Prostate gland (tissue), 2 donors: ENCODE measurements at regions not wholly inside any gene's neighbourhood (a gene's known extent, or its start where the extent isn't known, plus 50 kb on each side); places are given as distances from the start of the nearest gene placed in this dataset.
"Not testable (repeated sequence)": the region's sequence is repeated elsewhere in the genome, so short reads cannot be mapped to it uniquely, and the experiment has no call there.

ENCODE experiments used
- DNase-seq: peaks from one replicate; pipeline ENCODE4 v3.0.0-alpha.2; 2019; ENCODE audit warnings: low spot score
- H3K27ac ChIP-seq, 2 donors: fragments of 200-600 bp; sonication (generic); 2 replicates each; pipeline ENCODE4 v1.5.1; 2017 to 2019
- H3K27me3 ChIP-seq: fragments of 200-600 bp; sonication (generic); replicated peaks from 2 replicates; pipeline ENCODE4 v1.5.1; 2019; ENCODE audit not compliant: insufficient read depth
- H3K36me3 ChIP-seq, 2 donors: fragments of 200-600 bp; sonication (generic); 1 replicate in 1 of 2; 2 replicates in 1 of 2; pipeline versions ENCODE4 v1.5.1 to v1.8.1; 2017 to 2019
- H3K4me1 ChIP-seq: fragments of 200-600 bp; sonication (generic); replicated peaks from 2 replicates; pipeline ENCODE4 v1.5.1; 2019
- H3K4me3 ChIP-seq, 2 donors: fragments of 200-600 bp; sonication (generic); 2 replicates each; pipeline ENCODE4 v1.5.1; 2017 to 2019
- H3K9me3 ChIP-seq: fragments of 200-600 bp; sonication (generic); 2 replicates; pipeline ENCODE4 v1.5.1; 2017
- POLR2A ChIP-seq: fragments of 450-650 bp; IDR thresholded peaks from one replicate; pipeline ENCODE4 v1.6.1; 2016; ENCODE audit warnings: antibody characterized with exemption, mild to moderate bottlenecking
- POLR2AphosphoS5 ChIP-seq: sonication (generic); formaldehyde crosslinking; IDR thresholded peaks from one replicate; pipeline ENCODE4 v1.6.1; 2017; ENCODE audit warnings: antibody characterized with exemption
- WGBS: methylation state at CpG from one replicate; pipeline ENCODE4 v1.1.5; 2018; 5-methylcytosine and 5-hydroxymethylcytosine counted together
- intact Hi-C: fragments of 100-400 bp; cut with DNase I; formaldehyde crosslinking; loops from one replicate; pipeline ENCODE4 v1.14.2; 2022
- TF ChIP-seq, protein P1 (sequence below), 4 experiments: fragments of 200-600 bp in 2 of 4; fragments of 450-650 bp in 2 of 4; sonication (generic) in 2 of 4; IDR thresholded peaks; 1 replicate in 3 of 4; 2 replicates in 1 of 4; pipeline ENCODE4 v1.5.1; 2016 to 2019; ENCODE audit warnings: antibody characterized with exemption in 4 of 4, mild to moderate bottlenecking in 2 of 4, moderate library complexity in 2 of 4

DNA sequence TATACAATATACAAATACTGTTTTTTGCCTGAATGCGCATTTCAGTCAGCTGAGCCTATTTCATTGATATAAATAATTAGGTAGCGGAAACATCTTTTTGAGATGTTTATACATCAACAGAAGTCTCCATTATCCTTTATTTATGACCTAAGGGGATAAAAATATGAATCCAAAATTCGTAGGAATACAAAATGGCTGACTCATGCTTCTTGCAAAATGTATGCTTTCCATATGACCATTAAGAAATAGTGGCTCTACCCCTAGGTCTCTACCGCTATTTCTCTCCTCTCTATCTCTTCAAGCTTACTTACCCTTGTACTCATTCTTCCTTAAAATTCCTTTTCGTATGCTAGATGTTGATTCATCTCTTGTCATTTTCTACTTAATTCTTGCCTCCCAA, 338.4 kb upstream of the TMPRSS15 start:
- WGBS, result 86% methylated on average over 5 of the region's 5 CpGs
- DNase-seq, result no peak
- H3K27me3 ChIP-seq, result no peaks in the 10 kb centered on the region
- TF ChIP-seq, protein P1, sequence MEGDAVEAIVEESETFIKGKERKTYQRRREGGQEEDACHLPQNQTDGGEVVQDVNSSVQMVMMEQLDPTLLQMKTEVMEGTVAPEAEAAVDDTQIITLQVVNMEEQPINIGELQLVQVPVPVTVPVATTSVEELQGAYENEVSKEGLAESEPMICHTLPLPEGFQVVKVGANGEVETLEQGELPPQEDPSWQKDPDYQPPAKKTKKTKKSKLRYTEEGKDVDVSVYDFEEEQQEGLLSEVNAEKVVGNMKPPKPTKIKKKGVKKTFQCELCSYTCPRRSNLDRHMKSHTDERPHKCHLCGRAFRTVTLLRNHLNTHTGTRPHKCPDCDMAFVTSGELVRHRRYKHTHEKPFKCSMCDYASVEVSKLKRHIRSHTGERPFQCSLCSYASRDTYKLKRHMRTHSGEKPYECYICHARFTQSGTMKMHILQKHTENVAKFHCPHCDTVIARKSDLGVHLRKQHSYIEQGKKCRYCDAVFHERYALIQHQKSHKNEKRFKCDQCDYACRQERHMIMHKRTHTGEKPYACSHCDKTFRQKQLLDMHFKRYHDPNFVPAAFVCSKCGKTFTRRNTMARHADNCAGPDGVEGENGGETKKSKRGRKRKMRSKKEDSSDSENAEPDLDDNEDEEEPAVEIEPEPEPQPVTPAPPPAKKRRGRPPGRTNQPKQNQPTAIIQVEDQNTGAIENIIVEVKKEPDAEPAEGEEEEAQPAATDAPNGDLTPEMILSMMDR (IDR thresholded peaks at IDR 0.05), result no peak
- no peak for TF ChIP-seq POLR2AphosphoS5
- TF ChIP-seq POLR2A, result no peak
- intact Hi-C loops, result no loop called here
- H3K27ac ChIP-seq, result no peak overlapping the region
- no peak overlapping the region for H3K4me3 ChIP-seq
- H3K9me3 ChIP-seq, result no peaks in the 10 kb centered on the region
- no peaks in the 10 kb centered on the region for H3K4me1 ChIP-seq
- no peaks in the 10 kb centered on the region for H3K36me3 ChIP-seq

DNA sequence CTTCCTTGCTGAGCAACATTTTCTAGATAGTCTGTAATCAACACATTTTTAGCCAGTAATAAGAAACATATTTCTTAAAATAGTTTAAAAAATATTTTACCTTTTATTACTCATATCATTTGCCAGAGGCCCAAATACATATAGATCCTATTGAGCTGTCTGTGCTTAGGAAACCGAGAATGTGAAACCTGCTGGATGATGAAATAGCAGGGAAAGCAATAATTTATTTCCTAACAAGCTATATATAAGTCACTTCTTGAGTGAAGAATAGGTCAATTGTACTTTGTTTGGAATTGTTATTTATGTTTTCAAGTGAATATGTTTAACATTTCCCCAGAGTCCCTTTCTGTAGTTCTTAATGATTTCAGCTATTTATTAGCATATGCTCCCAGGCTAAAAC, 339.9 kb upstream of the TMPRSS15 start:
- DNase-seq, result no peak
- TF ChIP-seq, protein P1 (IDR thresholded peaks at IDR 0.05), result no peak
- Histone ChIP-seq H3K27me3 (no peaks in the 10 kb centered on the region), H3K36me3 (no peaks in the 10 kb centered on the region), H3K4me3 (no peak overlapping the region), H3K4me1 (no peaks in the 10 kb centered on the region), H3K27ac (no peak overlapping the region), H3K9me3 (no peaks in the 10 kb centered on the region)
- intact Hi-C loops, result no loop called here
- 41% methylated on average over 1 of the region's 1 CpG for WGBS

DNA sequence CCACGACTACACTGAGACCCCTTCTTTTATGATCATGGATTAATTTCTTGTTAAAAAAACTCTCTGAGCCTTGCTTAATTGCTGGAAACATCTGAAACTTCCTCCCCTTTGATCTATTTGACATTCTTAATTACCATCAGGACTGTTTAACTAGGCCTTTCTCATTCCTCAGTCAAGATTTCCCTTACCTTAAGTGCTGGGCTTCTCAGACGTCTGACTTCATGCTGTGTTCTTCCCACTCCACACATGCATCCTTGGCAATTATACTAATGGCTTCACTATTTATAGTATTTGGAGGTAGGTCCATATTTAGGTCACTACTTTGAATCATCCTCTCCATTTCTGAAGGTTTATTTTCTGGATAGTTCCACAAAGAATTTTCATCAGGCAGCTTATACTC, 341.3 kb upstream of the TMPRSS15 start:
- TF ChIP-seq POLR2AphosphoS5 (no peak), POLR2A (no peak)
- TF ChIP-seq, protein P1 (IDR thresholded peaks at IDR 0.05), result no peak
- 19% methylated on average over 2 of the region's 2 CpGs for WGBS

DNA sequence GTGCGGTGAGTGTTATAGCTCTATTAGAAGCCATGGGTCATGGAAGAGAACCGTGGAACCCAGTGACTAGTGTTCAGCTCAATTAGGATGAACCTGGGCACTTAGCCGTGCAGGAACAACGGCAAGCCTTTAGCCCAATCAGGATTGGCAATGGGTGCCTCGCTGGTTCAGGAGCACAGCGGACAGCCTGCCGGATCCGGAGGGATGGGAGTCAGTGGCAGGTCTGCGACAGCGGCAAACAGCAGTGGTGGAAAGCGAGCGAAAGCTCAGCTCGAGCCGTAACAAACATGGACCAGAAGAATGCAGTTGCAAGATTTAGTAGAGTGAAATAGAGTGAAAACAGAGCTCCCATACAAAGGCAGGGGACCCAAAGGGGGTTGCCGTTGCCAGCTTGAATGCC, 349.3 kb upstream of the TMPRSS15 start:
- intact Hi-C loops, H3K27ac ChIP-seq, H3K4me1 ChIP-seq, H3K27me3 ChIP-seq, H3K9me3 ChIP-seq, H3K36me3 ChIP-seq, DNase-seq, H3K4me3 ChIP-seq: not testable (repeated sequence)
- 95% methylated on average over 15 of the region's 15 CpGs for WGBS

More for the DNA sequence above, 341.3 kb upstream of the TMPRSS15 start:
- no peak overlapping the region for H3K27ac ChIP-seq
- no peak overlapping the region for H3K4me3 ChIP-seq
- no peaks in the 10 kb centered on the region for H3K9me3 ChIP-seq
- H3K27me3 ChIP-seq, result no peaks in the 10 kb centered on the region
- DNase-seq, result no peak
- no peaks in the 10 kb centered on the region for H3K36me3 ChIP-seq
- no peaks in the 10 kb centered on the region for H3K4me1 ChIP-seq
- intact Hi-C loops, result no loop called here

DNA sequence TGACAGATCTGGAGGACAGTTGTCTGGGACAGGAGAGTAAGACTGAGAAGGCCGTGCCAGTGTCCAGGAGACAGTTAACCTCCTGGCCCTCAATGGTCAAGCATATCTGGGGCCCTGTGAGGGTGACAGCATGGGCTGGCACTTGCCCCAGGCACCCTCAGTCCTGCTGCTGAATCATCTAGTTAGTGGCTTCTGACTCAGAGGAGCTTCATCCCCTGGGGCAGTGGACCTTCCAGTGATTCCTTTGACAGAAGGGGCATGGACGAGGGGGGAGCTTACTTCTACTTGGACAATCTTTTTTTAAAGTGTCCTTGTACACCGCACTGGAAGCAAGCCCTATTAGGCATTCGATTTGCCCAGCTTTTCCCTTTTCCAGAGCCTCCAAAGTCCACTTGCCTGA, 352.7 kb upstream of the TMPRSS15 start:
- H3K27me3 ChIP-seq, H3K36me3 ChIP-seq, H3K4me3 ChIP-seq, DNase-seq, intact Hi-C loops, H3K9me3 ChIP-seq, H3K4me1 ChIP-seq, H3K27ac ChIP-seq: not testable (repeated sequence)
- 84% methylated on average over 4 of the region's 4 CpGs for WGBS

DNA sequence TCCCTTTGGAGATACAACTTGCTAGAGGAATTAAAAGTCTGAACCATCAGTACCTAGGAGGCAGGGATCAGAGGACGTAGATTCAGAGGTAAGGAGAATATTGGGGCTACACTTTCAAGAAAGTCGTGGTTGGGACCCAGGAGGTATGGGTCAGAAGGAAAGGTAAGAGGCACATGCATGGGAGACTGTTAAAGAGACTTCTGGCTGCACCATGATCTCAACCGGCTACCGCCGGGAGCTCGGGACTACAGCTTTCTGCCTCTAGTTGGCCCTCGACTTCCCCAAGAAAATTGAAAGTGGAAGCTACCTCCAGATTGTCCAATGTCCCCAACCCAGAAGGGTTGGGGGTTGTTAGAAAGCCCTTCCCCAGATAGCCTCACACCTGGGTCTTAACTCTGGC, 355.7 kb upstream of the TMPRSS15 start:
- no peaks in the 10 kb centered on the region for H3K4me1 ChIP-seq
- no peak overlapping the region for H3K27ac ChIP-seq
- H3K9me3 ChIP-seq, result no peaks in the 10 kb centered on the region
- no peak for TF ChIP-seq POLR2A
- TF ChIP-seq, protein P1 (IDR thresholded peaks at IDR 0.05), result no peak
- no peak for TF ChIP-seq POLR2AphosphoS5
- no peak overlapping the region for H3K4me3 ChIP-seq
- H3K27me3 ChIP-seq, result no peaks in the 10 kb centered on the region
- no peaks in the 10 kb centered on the region for H3K36me3 ChIP-seq
- no peak for DNase-seq
- intact Hi-C loops, result no loop called here
- 87% methylated on average over 7 of the region's 7 CpGs for WGBS
